ENCODE measurements at regions not wholly inside any gene's neighbourhood (a gene's known extent, or its start where the extent isn't known, plus 50 kb on each side); places are given as distances from the start of the nearest gene placed in this dataset.

DNA sequence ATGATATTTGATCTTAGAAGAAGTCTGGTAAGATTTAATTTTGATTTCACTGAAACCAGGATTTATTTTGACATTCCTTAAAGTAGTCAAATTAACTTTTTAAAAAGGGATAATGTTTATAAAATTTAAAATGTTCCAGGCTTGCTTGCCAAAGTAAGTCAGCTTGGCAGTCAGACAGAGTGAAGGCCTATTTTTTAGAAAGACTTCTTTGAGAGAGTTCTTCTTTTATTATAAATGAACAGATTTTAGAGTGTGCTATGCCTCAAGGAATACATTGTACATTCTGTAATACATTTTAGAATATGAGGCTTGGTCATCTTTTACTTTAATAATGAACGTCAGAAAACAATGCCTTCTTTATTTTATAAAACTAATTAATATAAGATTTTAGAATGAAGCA, 138.7 kb downstream of the DISP1 start:
- no peak for DNase-seq (ENCODE audit: low read depth)
- TF ChIP-seq CTCF (IDR thresholded peaks at IDR 0.05; ENCODE audit: insufficient read depth, low read depth, low read length, missing control alignments) = no peak
- H3K4me3 ChIP-seq (ENCODE audit: low read depth, low read length) = no peak overlapping the region

DNA sequence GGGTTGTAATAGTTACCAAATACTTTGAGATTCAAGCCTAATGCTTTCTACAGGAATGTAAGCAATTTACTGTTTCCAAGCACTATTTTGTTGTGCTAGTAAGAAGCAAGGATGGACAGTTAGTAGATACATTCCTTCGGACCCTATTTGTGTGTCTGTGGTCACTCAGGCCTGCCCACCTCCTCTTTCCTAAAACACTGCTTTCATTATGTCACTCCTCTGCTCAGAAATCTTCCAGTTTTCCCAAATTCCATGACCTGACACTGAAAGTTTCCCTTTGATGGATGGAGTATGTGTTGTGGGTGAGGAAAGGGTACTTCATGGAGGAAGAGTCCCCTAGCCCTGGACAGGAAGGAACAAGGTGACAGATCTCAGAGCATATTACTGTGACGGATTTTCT, 141.1 kb downstream of the DISP1 start:
- no peak for DNase-seq (ENCODE audit: low read depth)
- no peak for TF ChIP-seq CTCF (IDR thresholded peaks at IDR 0.05; ENCODE audit: insufficient read depth, low read depth, low read length, missing control alignments)

GRCh38 chr1:222956601-222957000, 141.8 kb downstream of the DISP1 start:
- no peak for DNase-seq (ENCODE audit: low read depth)
- TF ChIP-seq CTCF (IDR thresholded peaks at IDR 0.05; ENCODE audit: insufficient read depth, low read depth, low read length, missing control alignments) = no peak
- H3K4me3 ChIP-seq (ENCODE audit: low read depth, low read length) = no peak overlapping the region

More for the DNA sequence above, 141.1 kb downstream of the DISP1 start:
- no peak overlapping the region for H3K4me3 ChIP-seq (ENCODE audit: low read depth, low read length)

DNA sequence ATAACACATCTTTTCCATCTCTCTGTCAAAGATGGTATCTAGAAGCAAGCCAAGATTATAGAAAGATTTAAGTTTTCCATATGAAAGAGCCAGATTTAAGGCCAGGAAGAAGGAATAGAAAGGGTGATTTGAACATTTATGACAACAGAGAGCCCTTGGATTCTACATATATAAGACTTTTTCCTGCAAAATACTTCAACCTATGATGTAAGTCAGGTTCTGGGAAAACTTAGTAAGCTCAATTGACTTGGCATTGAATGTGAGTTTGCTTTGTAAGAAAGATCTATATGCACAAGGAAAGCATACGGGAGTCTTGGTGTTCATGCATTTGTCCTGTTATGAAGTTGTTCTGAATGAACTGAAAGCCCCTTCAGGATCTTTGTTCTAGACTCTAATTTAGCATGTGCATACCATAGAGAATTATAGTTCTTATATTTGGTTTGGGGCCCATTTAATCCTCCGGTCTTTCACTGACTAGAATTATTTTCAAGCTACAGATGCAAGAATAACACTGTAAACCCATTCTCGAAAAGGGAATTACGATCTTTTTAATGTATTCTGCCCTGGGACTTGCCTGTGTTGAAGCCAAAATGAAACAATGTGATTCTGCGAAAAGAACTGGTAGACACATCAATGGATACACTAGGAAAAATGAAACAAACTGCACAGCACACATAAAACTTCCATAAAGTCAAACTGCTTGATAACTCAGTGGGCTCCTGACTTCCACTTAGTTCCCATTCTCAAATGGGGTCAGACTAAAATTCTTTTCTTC, 152.8 kb downstream of the DISP1 start:
- no peak overlapping the region for H3K4me3 ChIP-seq (ENCODE audit: low read depth, low read length)
- no peak for TF ChIP-seq CTCF (IDR thresholded peaks at IDR 0.05; ENCODE audit: insufficient read depth, low read depth, low read length, missing control alignments)
- no peak for DNase-seq (ENCODE audit: low read depth)

DNA sequence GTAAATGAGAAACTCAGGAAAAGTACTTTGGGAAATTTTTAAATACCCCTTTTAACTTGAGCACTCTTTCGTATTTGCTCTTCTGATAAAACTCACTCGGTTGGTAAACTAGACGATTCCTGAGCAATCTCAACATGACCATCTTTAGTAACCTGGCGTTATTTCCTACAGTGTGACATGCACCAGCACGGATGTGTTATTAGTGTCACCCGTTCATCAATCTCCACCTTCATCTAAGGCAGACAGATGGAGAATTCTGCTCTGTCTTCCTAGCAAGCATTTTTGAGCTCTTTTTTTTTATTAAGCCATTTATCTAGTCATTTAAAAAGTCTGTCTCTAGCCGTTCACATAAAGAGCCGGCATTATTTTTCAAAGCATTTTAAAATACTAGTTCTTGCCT, 155.2 kb downstream of the DISP1 start:
- no peak for DNase-seq (ENCODE audit: low read depth)
- no peak for TF ChIP-seq CTCF (IDR thresholded peaks at IDR 0.05; ENCODE audit: insufficient read depth, low read depth, low read length, missing control alignments)
- no peak overlapping the region for H3K4me3 ChIP-seq (ENCODE audit: low read depth, low read length)

GRCh38 chr1:222970711-222971110, 155.9 kb downstream of the DISP1 start:
- DNase-seq (ENCODE audit: low read depth) = no peak
- TF ChIP-seq CTCF (IDR thresholded peaks at IDR 0.05; ENCODE audit: insufficient read depth, low read depth, low read length, missing control alignments) = no peak
- H3K4me3 ChIP-seq (ENCODE audit: low read depth, low read length) = no peak overlapping the region

DNA sequence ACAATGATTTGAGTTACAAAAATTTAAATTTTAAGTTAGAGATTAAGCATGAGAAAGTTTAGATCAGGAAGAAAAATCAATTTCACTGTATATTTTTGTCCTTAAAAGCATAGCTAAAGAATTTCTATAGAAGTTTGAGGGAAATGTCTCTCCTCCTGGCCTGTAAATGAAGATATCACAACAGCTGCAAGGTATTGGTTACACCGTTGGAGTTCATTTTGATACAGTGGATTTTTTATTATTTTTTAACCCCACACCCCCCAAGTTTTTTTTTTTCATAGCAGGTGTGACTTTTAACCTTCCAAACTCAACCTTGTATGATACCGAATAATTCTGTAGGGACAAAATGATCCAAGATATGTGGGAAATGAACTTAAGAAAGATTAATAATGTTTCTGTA, 156.3 kb downstream of the DISP1 start:
- TF ChIP-seq CTCF (IDR thresholded peaks at IDR 0.05; ENCODE audit: insufficient read depth, low read depth, low read length, missing control alignments) = no peak
- no peak for DNase-seq (ENCODE audit: low read depth)
- H3K4me3 ChIP-seq (ENCODE audit: low read depth, low read length) = no peak overlapping the region

Data from GM12865 (cell line).